ENCODE measurements at regions not wholly inside any gene's neighbourhood (a gene's known extent, or its start where the extent isn't known, plus 50 kb on each side); places are given as distances from the start of the nearest gene placed in this dataset.

GRCh38 chr13:112005925-112006324 lies 61.0 kb upstream of the SOX1 start (continued):
- TF ChIP-seq CHD7 (IDR thresholded peaks at IDR 0.05; ENCODE audit: insufficient replicate concordance, low read length): no peak
- TF ChIP-seq SIX5 (IDR thresholded peaks at IDR 0.05; ENCODE audit: low read depth, low read length): no peak
- no peak for TF ChIP-seq BRCA1 (IDR thresholded peaks at IDR 0.05; ENCODE audit: low read depth, low read length)
- no peak for TF ChIP-seq POU5F1 (IDR thresholded peaks at IDR 0.05; ENCODE audit: low read depth, low read length)
- no peak for TF ChIP-seq SAP30 (IDR thresholded peaks at IDR 0.05; ENCODE audit: insufficient read depth, insufficient replicate concordance, low read length)
- TF ChIP-seq PHF8 (conservative IDR thresholded peaks at IDR 0.05; ENCODE audit: low read depth, low read length): no peak
- TF ChIP-seq HDAC2 (IDR thresholded peaks at IDR 0.05; ENCODE audit: borderline replicate concordance in 1 of 2, low read depth in 2 of 2, low read length in 2 of 2): no peak
